Skeletal muscle cell (primary cell): ENCODE measurements at regions not wholly inside any gene's neighbourhood (a gene's known extent, or its start where the extent isn't known, plus 50 kb on each side); places are given as distances from the start of the nearest gene placed in this dataset.

Experiments used
- DNase-seq: peaks from one replicate; pipeline ENCODE4 v3.0.0-alpha.2; 2010; ENCODE audit warnings: low read depth
- H3K4me3 ChIP-seq: 2 replicates; pipeline ENCODE4 v1.5.1; 2011; ENCODE audit warnings: low read depth, mild to moderate bottlenecking, control low read depth, low read length, moderate library complexity

DNA sequence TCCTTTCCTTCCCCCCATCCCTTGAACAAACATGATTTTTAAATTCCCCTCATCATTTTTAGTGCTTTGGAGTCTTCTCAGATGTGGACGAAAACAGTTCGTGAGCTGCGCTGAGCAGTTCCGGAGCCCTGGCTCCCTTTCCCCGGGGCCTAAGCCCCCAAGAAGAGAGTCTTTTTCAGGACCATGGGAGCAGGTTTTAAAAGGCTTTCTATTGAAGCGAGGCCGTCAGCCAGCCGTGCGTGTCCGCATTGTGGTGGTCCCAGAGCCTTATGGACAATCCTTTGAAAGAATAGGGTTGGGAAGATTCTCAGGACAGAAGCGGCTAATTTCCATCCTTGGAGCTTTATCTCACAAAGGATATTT lies 290.7 kb downstream of the SOX11 start:
- DNase-seq, result no peak

DNA sequence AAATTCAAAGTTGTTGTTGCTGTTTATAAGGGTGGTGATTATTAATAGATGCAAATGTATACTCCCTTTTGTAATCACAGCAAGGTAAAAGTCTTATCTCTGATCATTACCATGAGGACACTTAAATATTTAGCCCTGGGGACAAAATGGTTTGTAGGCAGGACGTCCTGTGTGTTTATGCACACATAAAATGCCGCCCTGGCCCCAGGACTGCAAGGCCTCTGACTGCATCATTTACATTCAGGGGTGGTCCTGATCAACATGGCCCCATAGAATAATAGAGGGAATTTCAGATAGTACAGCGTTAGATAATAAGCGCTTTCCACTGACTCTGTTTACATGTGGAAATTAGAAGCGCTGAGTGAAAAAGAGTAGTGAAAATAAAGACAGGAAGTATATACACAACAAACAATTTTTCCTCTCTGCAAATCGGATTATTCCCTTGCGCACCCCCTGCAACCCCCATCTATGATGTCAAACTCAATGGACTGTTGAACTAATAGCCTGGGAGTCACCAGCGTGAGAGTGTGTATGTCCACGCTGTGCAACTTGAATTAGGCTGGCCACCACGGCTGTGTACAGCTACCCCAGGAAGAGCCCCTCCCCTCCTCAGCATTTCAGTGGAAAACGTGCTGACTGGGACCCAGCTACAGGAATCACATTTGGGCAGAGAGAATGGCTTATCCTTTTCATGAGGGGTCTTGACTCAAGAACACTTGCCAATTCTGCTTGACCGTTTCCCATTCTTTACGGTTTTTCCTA lies 291.5 kb downstream of the SOX11 start:
- no peak overlapping the region for H3K4me3 ChIP-seq
- no peak for DNase-seq

More for the DNA sequence above, 290.7 kb downstream of the SOX11 start:
- no peak overlapping the region for H3K4me3 ChIP-seq

DNA sequence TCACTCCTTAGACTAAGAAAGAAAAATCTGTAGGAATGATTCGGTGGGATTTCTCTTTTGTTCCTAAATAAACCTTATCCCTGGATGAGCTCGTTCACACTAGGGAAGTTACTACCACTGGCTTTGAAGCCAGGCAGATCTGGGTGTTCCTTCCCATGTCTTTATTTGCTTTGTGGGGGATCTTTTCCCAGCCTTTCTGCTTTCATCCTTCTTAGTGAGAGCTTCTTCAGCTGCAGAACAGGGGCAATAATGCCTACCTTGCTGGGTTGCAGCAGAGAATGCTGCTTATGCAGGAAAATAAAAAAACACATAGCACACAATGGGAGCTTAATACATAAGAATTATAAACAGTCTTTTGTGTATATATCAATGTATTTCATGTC lies 292.1 kb downstream of the SOX11 start:
- H3K4me3 ChIP-seq, result no peak overlapping the region
- DNase-seq, result no peak

DNA sequence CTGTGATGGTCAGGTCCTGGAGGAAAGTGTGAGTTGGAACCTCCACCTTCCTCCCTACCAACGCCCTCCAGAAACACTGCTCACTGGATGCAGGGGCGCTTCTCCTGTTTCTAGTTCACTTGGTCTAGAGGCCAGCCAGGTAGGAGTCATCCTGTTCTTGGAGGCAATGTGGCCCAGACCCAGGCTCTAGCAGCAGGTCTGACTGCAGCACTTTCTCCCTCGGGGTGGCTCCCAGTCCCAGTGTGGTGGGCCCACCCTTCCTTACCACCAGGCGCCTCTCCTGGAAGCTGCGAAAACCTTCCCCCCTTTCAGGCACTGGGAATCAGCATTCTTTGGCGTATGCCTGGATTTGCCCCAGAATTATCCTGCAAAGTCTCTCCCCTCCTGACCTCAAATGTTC lies 292.8 kb downstream of the SOX11 start:
- DNase-seq, result no peak
- H3K4me3 ChIP-seq, result no peak overlapping the region

DNA sequence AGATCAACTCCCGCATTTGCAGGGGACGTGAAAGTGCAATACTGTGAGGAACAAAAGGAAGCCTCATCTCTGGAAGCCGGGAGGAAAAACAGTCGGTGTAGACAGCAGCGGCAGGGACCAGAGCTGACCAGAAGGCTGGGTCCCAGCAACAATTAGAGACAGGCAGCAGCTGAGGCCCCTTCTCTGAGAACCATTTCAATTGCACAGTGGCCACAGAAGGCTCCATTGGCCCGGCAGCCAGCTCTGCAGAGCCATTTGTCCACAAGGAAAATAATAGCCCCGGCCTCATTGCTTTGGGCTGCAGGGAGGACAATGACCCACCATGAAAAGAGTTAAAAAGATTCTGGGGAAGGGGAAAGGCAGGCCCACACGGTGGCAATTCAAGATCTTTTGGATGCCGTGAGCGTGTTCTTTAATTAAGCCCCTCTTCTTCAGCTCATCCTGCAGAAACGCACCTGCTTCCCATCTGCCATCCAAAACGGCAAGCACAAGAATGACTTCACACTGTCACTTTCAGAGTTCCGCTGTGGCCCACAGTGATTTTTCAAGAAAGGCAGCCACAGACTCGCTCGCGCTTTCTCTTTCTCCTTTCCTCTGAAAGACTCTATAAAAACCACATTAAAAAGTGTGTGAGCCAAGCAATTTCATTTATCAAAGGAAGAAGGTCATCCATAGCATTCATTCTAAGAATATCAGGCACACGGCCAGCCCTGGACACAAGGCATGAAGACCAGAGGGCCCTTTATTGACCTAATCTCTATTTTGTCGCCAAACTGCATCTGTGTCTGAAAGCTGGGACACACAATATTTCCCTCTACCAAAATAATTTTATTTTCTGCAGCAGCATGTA lies 293.6 kb downstream of the SOX11 start:
- no peak overlapping the region for H3K4me3 ChIP-seq
- DNase-seq, result no peak

DNA sequence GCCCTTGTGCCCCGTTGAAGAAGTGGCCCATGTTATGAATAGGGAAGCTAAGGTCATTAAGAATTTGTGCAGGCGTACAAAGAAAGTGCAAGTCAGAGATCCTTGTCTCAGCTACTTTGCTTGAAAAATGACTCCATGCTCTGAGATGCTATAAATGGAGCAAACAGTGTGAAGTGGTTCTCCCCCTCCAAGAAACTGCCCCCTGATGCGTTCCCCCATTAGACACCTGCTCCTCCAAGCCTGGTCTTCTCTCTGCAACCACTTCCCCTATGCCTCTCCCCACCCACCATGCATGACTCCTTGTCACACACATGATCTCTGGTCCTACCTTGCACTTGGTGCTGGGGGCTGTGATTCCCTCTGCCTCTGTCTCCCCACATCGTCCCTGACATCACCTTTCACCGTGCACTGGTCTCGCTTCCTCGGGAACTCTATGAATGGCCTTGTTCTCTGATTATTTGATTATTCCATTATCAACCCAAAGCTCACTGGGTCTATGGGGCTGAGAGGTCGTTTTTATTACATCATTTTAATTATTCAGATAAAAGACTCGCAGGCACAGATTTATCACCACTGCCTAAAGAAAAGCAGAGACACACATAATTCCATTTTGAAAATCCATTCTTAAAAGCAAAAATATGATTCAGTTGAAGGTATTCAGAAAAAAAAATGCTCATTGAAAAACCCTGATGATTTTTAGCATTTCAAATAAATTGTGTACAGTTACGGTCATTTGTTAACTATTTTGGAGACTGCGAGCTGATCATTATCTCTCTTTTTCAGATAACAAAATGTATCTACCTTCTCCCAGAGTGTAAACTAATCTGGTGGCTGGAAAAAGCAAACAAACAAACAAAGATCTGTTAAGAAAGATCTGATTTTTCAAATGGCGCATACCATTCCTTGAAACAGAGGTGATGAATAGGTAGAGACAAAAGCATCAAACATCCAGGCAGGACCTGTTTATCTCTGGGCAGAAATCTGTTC lies 294.9 kb downstream of the SOX11 start:
- DNase-seq, result no peak
- no peak overlapping the region for H3K4me3 ChIP-seq

DNA sequence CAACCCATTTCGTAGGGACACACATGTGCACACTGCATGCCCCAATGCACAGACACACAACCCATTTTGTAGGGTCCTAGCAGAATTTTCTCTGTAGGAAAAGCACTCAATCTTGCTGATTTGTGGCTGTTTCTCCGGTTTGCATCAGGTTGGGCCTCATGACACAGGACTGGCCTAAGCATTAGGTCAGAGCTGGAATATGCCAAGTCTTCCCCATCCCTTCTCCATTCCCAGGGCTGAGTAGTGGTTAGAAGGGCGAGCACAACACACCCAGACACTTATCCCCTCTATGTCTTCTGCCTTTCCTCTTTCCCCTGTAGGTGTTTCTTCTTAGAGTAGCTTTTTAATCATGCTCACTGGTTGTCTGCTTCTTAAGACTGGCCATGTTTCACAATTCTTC lies 295.9 kb downstream of the SOX11 start:
- DNase-seq, result no peak
- H3K4me3 ChIP-seq, result no peak overlapping the region

DNA sequence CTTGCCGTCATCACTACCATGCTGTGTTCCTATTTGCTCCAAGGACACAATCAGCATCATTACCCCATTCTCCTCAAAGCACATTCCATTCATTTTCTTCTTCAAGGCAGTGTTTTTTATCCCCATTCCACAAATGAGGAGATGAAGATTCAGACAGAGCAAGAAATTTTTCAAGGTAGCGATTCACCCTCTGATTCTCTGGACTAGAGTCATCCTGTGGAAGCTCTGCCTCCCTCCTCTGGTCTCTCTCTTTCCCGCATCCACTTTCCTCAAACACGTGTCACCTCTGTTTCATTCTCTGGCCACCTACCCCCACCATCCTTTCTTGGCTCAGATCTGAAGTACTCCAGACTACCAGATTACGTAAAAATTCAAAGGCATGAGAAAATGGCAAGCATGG lies 297.9 kb downstream of the SOX11 start:
- no peak for DNase-seq
- no peak overlapping the region for H3K4me3 ChIP-seq

DNA sequence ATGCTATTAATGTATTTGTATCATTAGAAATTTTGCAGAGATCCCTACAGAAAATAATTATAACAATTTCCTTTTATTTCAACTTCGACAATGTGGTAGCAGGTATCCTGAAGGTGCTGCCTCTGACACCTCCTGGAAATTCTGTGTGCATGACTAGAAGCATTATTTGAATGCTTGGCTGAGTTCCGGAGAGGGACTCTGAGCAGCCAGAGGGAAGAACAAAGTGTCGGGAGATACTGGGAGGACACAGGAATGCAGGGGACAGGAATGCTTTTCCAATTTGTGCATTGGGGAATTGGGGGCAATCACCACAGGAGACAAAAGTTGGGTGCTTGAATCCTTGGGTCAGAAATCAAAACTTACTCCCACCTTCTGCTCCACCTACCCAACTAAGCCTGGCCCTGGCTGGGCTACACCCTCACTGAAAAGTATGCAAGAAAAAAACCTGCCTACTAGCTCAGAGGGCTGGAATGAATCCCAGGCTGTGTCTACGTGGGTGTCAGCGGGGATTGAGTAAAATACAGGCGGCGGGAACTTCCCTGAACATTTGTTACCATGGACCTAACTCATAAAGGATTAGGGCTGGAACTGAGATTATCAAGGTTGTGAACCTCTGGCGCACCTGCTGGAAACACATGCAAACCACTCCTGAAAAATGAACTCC lies 299.3 kb downstream of the SOX11 start:
- H3K4me3 ChIP-seq, result no peak overlapping the region
- DNase-seq, result no peak

DNA sequence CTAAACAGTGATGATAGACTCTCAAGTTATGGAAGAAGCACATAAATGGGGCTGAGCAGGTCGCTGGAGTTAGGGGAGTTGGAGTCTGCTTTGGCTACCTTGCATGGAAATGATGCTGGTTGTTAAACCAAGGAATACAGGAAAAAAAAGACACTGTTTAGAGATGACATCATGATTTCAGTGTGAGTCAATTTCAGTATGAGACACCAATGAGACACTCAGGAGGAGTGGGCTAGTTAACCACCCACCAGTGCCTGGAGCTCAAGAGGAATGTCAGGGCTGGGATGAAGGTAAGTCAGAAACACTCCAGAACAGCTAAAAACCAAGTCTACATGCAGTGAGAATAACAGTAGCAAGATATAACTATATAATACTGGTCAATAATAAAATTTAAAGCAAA lies 303.6 kb downstream of the SOX11 start:
- no peak overlapping the region for H3K4me3 ChIP-seq
- no peak for DNase-seq

DNA sequence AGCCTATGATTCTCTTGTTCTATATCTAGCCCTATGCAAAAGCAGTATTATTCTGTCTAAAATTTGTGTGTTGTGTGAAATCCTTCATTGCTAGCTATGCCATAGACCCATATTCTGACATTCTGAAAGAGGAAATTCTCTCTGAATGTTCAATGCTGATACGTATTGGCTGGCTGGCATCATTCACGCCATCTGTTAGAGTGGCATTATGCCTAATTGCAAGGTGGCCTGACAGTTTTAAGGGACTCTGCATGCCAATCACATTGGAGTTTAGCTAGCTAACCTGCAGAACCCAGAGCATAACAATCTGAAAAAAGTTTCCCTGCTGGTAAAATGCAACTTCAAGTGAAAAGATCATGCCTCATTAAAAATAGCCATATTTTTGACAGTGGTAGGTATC lies 316.0 kb downstream of the SOX11 start:
- no peak for DNase-seq
- no peak overlapping the region for H3K4me3 ChIP-seq

DNA sequence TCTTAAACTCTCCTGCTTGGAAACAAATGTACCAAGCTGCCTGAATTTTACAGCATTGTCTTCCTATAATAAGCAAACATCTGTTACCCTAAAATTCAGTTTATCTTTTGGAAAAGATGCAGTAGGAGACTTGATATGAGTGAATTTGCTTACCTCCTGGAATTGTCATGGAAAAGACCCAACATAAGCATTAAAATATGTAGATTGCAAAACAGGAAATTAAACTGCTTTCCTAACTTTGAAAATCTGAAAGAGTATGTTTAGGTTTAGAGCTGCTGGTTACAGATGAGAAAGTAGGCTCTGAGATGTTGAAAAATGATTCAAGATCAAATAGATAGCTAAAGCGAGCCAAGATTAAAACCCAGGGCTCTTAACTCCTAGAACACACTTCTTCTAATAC lies 316.5 kb downstream of the SOX11 start:
- H3K4me3 ChIP-seq, result no peak overlapping the region
- DNase-seq, result no peak

DNA sequence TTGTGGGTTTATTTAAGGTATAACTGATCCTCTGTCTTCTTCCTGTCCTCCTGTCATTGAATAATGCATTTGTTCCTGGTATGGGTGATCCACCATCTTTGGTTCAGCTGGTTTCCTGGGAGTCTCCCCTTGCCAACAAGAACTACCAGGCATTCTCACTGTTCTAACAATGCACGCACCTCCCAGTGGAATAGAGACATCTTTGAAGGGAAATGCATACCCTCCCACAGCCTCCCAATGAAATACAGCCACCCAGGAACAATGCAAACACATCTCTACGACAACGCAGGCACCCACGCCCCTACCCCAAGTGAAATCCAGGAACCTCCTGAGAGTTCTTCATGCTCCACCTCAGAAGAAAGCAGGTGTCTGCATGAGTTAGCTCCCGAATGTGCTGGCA lies 318.0 kb downstream of the SOX11 start:
- H3K4me3 ChIP-seq, result no peak overlapping the region
- DNase-seq, result no peak

DNA sequence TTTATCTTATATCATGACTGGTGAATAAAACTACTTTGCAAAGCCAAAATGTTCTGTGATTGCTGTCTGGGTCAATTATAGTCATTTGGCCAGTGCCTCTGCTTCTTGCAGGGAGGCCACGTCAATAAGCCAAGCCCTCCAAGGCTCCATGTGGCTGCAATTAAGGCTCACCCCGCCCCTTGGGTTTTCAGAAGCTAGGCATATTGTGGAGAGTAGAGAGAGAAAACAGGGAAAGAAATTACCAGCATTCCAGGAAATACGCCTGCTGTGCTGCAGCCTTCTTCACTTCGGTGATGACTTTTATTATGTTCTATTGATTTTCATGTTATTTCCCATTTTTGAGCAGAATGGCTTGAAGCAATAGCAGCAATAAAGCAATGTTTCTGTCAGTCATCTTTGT lies 319.7 kb downstream of the SOX11 start:
- DNase-seq, result no peak
- no peak overlapping the region for H3K4me3 ChIP-seq

DNA sequence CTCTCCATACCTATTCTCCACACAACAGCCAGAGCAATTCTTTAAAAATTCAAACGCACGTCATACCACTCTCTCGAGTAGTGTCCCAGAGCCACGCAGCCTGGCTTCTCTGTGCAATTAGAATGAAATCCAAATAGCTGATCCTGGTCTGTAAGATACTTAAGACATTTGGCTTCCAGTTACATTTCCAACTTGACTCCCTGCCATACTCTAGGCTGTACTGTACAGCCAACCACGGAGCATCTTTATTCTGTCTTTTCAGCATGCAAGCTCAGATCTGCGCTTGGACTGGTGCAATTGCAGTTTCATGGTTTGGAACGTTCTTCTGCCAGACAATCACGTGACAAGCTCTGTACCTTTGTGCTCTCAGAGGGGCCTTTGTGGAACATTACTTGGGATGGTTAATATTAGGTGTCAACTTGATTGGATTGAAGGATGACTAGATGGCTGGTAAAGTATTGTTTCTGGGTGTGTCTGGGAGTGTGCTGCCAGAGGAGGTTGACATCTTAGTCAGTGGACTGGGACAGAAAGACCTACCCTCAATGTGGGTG lies 325.6 kb downstream of the SOX11 start:
- DNase-seq, result no peak
- H3K4me3 ChIP-seq, result no peak overlapping the region

DNA sequence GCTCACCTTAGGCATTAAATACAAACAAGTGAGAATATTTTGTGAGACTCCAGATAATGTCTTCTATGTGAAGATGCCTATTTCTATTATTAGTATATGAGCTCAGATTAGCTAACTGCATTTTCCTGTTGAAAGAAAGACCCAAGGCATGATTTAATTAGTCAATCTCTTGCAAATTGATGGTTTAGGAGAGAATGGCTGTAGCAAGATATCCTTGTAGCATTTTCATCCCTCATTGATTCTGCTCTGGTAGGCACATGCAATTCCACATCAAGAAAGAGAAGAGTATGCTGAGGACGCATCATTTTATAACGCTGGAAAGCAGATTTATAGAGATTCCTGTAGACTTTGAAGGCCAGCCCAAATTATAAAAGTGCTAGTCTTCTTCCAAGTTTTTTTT lies 332.0 kb downstream of the SOX11 start:
- H3K4me3 ChIP-seq, result no peak overlapping the region
- DNase-seq, result no peak

DNA sequence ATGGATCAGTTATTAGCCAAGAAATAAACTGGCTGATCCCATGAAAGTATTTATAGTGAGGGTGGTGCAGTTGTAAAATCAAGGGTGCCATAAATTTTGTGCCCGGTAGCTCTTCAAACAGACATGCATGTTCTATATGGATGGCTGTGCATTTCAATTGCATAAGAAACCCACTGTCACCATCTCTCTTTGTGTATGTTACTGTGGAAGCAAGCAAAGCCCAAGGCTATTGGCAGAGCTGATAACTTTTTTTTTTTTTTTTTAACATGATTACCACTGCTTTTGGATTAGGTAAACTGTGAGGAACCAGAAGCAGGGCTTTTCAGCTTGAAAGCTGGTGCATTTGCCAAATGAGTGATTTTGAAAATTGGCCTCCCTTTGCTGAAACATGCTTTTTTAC lies 332.6 kb downstream of the SOX11 start:
- no peak for DNase-seq
- H3K4me3 ChIP-seq, result no peak overlapping the region

DNA sequence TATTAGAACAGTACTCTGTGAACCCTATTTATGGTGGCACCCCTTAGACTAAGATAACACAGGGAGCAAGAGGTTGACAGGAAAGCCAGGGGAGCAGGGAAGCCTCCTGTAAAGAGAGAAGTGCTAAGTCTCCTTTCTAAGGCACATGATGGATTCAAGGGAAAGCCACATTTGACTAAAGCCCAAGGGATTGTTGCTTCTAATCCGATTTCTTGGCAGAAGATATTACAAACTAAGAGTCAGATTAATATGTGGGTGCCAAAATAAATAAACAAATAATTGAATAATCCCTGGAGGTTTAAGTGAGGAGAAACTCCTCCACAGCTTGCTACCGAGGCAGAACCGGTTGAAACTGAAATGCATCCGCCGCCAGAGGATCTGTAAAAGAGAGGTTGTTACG lies 333.2 kb downstream of the SOX11 start:
- DNase-seq, result no peak
- no peak overlapping the region for H3K4me3 ChIP-seq

DNA sequence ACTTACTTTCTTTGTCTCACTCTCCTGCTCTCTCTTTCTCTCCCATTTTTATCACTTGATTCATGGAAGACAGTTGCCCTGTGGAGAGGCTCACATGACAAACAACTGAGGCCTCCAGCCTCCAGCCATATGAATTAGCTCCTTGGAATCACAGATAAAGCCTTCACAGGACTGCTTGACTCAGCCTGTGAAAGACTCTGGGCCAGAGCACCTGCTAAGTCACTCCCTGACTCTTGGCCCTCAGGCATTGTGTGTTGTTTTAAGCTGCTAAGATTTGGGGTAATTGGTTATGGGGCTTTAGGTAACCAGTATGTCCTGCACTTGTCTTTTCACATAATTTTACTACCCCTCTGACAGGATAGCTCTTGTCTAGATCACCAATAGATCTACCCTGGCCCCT lies 334.9 kb downstream of the SOX11 start:
- no peak overlapping the region for H3K4me3 ChIP-seq
- no peak for DNase-seq
